ENCODE measurements at regions not wholly inside any gene's neighbourhood (a gene's known extent, or its start where the extent isn't known, plus 50 kb on each side); places are given as distances from the start of the nearest gene placed in this dataset.

GRCh38 chr5:118711727-118712126 lies 276.6 kb downstream of the DTWD2 start (continued):
- no peak for TF ChIP-seq PKNOX1 (IDR thresholded peaks at IDR 0.05)
- TF ChIP-seq NR2C1 (IDR thresholded peaks at IDR 0.05), result no peak
- no peak for TF ChIP-seq E4F1 (IDR thresholded peaks at IDR 0.05; ENCODE audit: borderline replicate concordance, partially characterized antibody)
- TF ChIP-seq E2F4 (IDR thresholded peaks at IDR 0.05; ENCODE audit: low read depth, low read length), result no peak
- no peak for TF ChIP-seq ELK1 (IDR thresholded peaks at IDR 0.05; ENCODE audit: low read depth, low read length)
- TF ChIP-seq RBBP5 (conservative IDR thresholded peaks at IDR 0.05), result no peak
- no peak for TF ChIP-seq HDAC6 (IDR thresholded peaks at IDR 0.05; ENCODE audit: unreplicated experiment)
- no peak for TF ChIP-seq BACH1 (IDR thresholded peaks at IDR 0.05; ENCODE audit: borderline replicate concordance)

All from GM12878 (cell line).